HG03460 (cell line): ENCODE measurements at regions not wholly inside any gene's neighbourhood (a gene's known extent, or its start where the extent isn't known, plus 50 kb on each side); places are given as distances from the start of the nearest gene placed in this dataset.
"Not testable (repeated sequence)": the region's sequence is repeated elsewhere in the genome, so short reads cannot be mapped to it uniquely, and the experiment has no call there.

Source experiments
- ATAC-seq: cut with Tn5 transposase; IDR thresholded peaks from one replicate; pipeline ENCODE4 v1.9.1; 2021; ENCODE audit not compliant: unreplicated experiment

DNA sequence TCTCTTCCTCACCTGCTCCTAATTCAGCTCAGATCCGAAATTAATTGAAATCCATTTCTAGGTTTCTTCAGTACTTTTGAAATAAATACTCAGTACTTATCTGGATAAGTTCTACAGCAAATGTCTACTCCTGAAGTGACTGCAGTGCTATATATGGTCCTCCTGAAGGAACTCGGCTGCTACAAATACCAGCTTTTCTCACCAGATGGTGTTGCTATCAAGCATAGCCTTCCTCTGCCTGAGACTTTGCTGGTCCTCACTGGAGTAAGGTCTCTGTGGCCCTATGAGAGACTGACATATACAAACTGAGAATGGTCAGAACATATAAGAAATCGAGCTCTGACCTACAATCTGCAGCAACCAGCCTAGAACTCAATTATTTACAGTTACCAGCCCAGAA, 161.6 kb downstream of the NDFIP2 start:
- ATAC-seq: no peak

DNA sequence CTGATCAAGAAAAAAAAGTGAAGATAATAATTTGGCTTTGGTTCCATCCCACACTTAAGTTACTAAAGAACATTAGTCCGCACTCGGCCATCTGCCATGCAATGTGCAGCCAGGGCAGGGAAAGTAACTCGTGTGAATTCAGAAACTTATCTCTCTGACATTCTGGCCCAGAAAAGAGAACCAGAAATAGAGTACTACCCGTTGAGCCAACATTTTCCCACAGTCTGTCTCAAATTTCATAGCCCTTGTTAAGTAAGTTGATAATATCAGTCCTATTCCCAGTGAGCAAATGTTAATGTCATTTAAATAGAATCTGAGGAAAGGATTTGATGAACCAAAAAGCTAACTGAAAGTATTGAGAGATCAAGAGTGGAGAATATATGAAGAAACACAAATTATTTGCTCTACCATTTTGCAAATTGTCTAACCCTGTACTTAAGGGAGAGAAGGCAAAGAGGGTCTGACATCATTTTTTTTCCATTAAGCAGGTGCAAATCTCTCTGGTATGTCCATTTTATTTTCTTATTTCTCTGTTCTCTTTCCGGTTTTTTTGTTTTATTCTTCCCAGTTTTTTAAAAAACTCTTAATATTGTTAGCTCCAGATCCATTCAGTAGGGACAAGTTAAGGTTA, 156.3 kb downstream of the NDFIP2 start:
- no peak for ATAC-seq

DNA sequence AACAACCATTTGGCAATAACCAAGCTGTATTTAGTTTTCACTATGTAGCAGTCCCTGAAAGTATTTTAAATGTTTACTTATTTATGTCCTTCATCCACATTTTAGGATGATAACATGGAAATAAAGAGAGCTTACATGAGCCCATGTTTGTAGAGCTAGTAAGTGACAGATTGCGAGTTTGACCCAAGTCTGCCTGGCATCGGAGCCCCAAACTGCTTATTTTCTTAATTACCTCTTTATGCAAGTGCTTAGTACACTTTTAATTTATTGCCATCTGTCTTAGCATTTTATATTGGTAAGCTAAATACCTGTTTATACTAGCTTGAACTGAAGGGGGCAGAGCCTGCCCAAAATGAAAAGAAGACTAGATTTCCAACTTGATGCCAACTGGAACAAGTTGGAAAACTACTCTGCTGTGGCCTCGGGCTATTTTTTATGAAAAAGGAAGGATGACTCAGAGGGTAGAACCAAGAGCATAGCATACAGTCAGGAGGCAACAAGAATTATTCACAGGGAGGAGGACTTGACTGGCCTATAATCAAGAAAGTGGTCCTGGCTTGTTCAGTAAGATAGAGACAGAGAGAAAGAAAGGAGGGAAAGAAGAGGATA, 150.2 kb downstream of the NDFIP2 start:
- no peak for ATAC-seq

DNA sequence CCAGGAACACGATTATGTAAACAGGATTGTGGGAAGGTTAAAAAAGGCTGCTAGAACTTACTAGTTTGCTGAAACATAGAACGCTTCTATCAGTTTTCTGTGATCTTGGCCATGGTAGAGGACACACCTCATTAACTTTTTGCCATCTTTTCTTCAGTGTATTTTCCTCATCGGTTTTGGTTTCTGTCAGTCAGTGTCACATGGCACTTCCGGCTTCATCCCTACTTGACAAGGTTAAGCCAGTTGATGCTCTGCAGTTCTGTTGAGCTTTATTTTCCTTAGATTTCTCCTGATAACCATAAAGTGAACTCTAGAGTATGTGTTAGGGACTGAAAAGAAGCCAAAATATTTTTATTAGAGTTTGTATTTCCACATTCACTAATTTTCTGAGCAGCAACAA, 147.5 kb downstream of the NDFIP2 start:
- ATAC-seq: no peak

DNA sequence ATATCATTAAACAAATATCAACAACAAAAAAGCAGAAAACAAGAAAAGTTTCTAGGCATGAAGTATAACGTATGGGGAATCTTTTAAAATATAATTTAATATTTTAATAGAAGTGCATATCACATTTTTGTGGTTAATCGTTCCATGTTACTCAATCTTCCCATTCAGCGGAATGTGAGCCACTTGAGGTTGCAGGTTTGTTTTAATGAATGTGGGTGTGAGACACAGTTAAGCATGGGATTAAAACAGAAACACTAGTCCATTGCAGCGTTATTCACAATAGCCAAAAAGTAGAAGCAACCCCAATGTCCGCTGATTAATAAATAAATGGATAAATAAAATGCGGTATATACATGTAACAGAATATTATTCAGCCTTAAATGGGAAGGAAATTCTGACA, 146.0 kb downstream of the NDFIP2 start:
- ATAC-seq: no peak

DNA sequence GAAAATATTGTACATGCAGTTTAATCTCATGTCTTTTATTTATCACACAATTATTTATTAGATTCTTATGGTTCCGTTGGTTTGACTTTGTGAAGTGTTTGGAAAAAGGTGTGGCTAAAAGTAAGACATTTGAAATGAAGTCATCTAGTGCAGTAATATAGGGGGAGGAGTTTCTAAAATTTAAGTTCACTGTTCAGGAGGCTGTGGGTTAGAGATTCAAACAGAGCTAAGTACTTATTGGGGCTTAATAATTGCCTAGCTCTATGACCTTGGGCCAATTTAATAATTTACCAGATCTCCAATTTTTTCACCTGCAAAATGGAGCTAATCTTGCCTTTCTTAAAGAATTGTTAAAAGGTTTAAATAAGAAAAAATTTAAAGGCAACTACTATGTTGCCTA, 144.6 kb downstream of the NDFIP2 start:
- ATAC-seq: no peak

DNA sequence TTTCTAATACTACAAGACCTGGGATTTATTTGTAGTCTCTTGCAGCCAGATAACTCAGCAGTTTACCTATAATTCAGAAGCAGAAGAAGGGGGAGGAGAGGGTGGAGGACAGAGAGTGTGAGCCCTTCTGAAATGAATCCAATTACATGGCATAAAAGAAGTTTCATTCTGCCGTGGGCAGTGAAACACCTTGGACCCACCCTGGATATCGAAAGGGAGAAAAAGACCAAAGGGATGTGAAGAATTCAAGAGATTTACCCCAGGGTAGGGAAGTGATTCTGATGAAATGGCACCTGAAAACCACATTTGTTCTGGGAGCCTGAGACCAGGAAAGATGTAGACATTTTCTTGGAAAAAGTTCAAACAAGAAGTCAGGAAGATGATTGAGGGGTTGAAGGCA, 140.9 kb downstream of the NDFIP2 start:
- no peak for ATAC-seq

DNA sequence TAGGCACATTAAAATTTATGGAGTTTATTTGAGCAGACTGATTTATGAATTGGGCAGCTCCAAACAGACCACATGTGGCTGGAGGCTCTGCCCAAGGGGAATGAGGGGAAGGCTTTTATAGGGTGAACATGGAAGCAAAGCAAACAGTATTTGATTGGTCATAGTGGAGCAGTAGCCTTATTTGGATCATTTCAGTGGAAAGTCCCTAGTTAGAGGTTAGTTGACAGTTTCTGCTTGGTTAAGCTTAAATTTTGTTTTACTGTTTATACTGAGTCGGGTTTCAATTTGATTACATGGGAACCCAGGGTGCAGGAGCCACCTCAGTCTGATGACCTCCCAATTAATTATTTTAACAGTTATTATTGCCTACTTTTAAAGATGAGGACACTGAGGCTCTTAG, 140.5 kb downstream of the NDFIP2 start:
- ATAC-seq: no peak

DNA sequence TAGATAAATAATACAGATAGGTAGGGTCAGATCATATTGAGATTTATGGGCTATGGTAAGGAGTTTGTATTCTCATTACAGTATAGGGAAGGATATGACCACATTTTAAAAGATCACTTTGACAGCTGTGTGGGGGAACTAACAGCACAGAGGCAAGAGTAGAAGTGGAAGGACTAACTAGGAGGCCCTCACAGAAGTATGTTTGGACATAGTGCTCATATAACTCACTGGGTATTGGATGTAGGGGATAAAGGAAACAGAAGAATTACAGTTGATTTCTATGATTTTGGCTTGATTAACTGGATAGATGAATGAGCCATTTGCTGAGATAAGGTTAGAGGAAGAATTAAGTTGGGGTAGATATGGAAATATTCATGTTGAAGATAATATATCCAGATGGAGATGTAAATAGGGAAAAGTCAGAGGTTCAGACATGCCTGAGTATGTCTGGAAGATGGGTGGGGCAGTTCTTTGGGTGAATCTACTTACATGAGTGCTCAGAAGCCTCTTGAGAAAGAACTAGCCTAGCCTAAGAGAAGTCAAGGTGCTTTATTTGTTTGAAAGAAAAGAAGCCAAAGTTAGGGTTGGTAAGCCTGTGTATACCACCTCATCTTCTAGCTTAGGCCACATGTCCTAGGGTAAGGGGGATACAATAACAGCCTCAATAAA, 133.4 kb downstream of the NDFIP2 start:
- no peak for ATAC-seq

DNA sequence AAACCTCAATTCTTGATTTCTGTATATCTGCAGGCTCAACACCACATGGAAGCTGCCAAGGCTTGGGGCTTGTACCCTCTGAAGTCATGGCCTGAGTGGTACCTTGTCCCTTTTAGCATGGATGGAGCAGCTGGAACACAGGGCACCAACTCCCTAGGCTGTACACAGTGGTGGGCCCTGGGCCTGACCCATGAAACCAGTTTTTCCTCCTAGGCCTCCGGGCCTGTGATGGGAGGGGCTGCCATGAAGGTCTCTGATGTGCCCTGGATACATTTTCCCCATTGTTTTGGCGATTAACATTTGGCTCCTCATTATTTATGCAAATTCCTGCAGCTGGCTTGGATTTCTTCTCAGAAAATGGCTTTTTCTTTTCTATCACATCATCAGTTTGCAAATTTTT, 131.6 kb downstream of the NDFIP2 start:
- no peak for ATAC-seq

DNA sequence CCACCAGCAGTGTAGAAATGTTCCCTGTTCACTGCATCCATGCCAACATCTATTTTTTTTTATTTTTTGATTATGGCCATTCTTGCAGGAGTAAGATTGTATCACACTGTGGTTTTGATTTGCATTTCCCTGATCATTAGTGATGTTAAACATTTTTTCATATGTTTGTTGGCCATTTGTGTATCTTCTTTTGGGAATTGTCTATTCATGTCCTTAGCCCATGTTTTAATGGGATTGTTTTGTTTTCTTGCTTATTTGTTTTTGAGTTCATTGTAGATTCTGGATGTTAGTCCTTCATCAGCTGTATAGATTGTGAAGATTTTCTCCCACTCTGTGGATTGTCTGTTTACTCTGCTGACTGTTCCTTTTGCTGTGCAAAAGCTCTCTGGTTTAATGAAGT, 126.9 kb downstream of the NDFIP2 start:
- ATAC-seq: not testable (repeated sequence)
